ENCODE measurements at regions not wholly inside any gene's neighbourhood (a gene's known extent, or its start where the extent isn't known, plus 50 kb on each side); places are given as distances from the start of the nearest gene placed in this dataset.

DNA sequence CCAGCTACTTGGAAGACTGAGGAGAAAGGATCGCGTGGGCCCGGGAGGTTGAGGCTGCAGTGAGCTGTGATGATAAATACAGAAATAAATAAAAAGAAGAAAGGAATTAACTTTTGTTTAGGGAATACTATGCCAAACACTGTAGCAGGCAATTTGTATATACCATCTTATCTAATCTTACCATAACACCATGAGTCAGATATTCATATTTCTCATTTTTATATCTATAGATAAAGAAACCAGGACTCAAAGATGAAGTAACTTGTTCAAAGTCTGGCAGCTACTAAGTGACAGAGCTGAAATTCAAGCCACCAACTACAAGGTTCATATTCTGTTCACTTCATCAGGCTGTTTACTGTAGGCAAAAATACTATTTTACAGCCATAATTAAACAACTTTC is 119.2 kb upstream of the SLC39A10 start:
- Histone ChIP-seq H3K4me1 (ENCODE audit: low read length) (peaks cover 20% of the 10 kb centered on the region), H3K4me2 (ENCODE audit: low read depth, low read length, poor library complexity, severe bottlenecking) (no peak overlapping the region), H3K9me2 (replicated peaks; ENCODE audit: insufficient read depth, low read length) (no peaks in the 10 kb centered on the region), H3K4me3 (ENCODE audit: low read length) (no peak overlapping the region), H2AFZ (ENCODE audit: low read length) (no peak overlapping the region), H3K9ac (ENCODE audit: low read length) (no peak overlapping the region), H4K20me1 (ENCODE audit: insufficient read depth, low read depth, low read length) (no peaks in the 10 kb centered on the region), H3K36me3 (ENCODE audit: insufficient read depth, low read length) (no peaks in the 10 kb centered on the region), H3K9me3 (ENCODE audit: low read length) (no peaks in the 10 kb centered on the region), H3K27me3 (ENCODE audit: low read length) (no peaks in the 10 kb centered on the region), H3K79me2 (ENCODE audit: low read length) (no peaks in the 10 kb centered on the region), H3K27ac (ENCODE audit: low read length) (no peak overlapping the region)
- DNase-seq: no peak

DNA sequence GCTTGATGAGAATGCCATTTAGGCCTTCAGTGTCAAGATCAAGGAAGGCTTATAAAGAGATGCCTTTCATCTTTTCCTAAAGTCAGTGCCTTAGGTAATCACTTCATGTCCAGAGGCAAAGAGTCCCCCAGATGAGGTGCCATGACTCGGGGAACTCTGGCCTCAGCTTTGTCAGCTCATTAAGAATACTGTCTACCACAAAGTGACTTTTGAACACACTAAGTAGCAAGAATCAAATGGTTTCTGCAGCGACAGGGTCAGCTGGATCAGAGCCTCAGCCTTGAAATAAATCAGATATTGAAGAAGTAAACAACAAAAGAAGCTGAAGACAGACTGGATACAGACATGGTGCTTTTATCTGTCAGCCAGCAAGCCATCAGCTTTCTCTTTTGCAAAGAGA is 120.1 kb upstream of the SLC39A10 start:
- Histone ChIP-seq H3K9ac (ENCODE audit: low read length) (no peak overlapping the region), H3K9me2 (replicated peaks; ENCODE audit: insufficient read depth, low read length) (no peaks in the 10 kb centered on the region), H3K36me3 (ENCODE audit: insufficient read depth, low read length) (no peaks in the 10 kb centered on the region), H3K4me3 (ENCODE audit: low read length) (no peak overlapping the region), H3K4me2 (ENCODE audit: low read depth, low read length, poor library complexity, severe bottlenecking) (no peak overlapping the region), H3K4me1 (ENCODE audit: low read length) (peaks cover 29% of the 10 kb centered on the region), H3K9me3 (ENCODE audit: low read length) (no peaks in the 10 kb centered on the region), H4K20me1 (ENCODE audit: insufficient read depth, low read depth, low read length) (no peaks in the 10 kb centered on the region), H3K27me3 (ENCODE audit: low read length) (no peaks in the 10 kb centered on the region), H3K27ac (ENCODE audit: low read length) (no peak overlapping the region), H2AFZ (ENCODE audit: low read length) (no peak overlapping the region), H3K79me2 (ENCODE audit: low read length) (no peaks in the 10 kb centered on the region)
- DNase-seq: no peak

- H4K20me1 ChIP-seq (ENCODE audit: insufficient read depth, low read depth, low read length): no peaks in the 10 kb centered on the region
- H3K27me3 ChIP-seq (ENCODE audit: low read length): no peaks in the 10 kb centered on the region
- H3K79me2 ChIP-seq (ENCODE audit: low read length): no peaks in the 10 kb centered on the region
- no peaks in the 10 kb centered on the region for H3K36me3 ChIP-seq (ENCODE audit: insufficient read depth, low read length)
- H3K9ac ChIP-seq (ENCODE audit: low read length): no peak overlapping the region
- no peak overlapping the region for H3K27ac ChIP-seq (ENCODE audit: low read length)
- H3K9me2 ChIP-seq (replicated peaks; ENCODE audit: insufficient read depth, low read length): no peaks in the 10 kb centered on the region
- no peak overlapping the region for H3K4me2 ChIP-seq (ENCODE audit: low read depth, low read length, poor library complexity, severe bottlenecking)
- H2AFZ ChIP-seq (ENCODE audit: low read length): no peak overlapping the region
- no peaks in the 10 kb centered on the region for H3K9me3 ChIP-seq (ENCODE audit: low read length)
- no peak for DNase-seq
- peaks cover 30% of the 10 kb centered on the region for H3K4me1 ChIP-seq (ENCODE audit: low read length)
- H3K4me3 ChIP-seq (ENCODE audit: low read length): no peak overlapping the region
These were observed 121.0 kb upstream of the SLC39A10 start for GRCh38 chr2:195535911-195536522.

DNA sequence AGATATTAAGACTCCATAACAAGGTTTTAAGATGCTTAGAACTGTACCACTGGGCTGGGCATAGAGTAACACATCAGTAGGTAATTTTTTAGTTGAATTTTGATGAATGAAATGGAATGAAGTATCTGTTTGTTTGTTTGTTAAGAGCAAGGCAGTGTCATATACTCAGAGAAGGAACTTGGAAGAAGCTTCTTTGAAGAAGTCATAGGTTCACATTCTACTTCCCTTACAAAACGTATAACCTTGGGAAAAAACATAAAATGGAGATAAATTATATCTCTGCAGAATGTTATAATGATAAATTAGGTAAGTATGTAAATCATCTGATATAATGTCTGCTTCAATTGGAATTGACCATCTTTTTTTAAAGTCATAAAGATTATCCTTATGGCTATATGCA is 122.1 kb upstream of the SLC39A10 start:
- no peaks in the 10 kb centered on the region for H3K9me2 ChIP-seq (replicated peaks; ENCODE audit: insufficient read depth, low read length)
- H3K79me2 ChIP-seq (ENCODE audit: low read length): no peaks in the 10 kb centered on the region
- H4K20me1 ChIP-seq (ENCODE audit: insufficient read depth, low read depth, low read length): no peaks in the 10 kb centered on the region
- no peaks in the 10 kb centered on the region for H3K27me3 ChIP-seq (ENCODE audit: low read length)
- H3K4me3 ChIP-seq (ENCODE audit: low read length): no peak overlapping the region
- H3K4me1 ChIP-seq (ENCODE audit: low read length): peaks cover 30% of the 10 kb centered on the region
- no peak overlapping the region for H3K27ac ChIP-seq (ENCODE audit: low read length)
- H3K9me3 ChIP-seq (ENCODE audit: low read length): no peaks in the 10 kb centered on the region
- H3K4me2 ChIP-seq (ENCODE audit: low read depth, low read length, poor library complexity, severe bottlenecking): no peak overlapping the region
- H3K9ac ChIP-seq (ENCODE audit: low read length): no peak overlapping the region
- DNase-seq: no peak
- no peaks in the 10 kb centered on the region for H3K36me3 ChIP-seq (ENCODE audit: insufficient read depth, low read length)
- H2AFZ ChIP-seq (ENCODE audit: low read length): peak overlapping the region; percentile 99; the same call in 1 of the 2 replicates

DNA sequence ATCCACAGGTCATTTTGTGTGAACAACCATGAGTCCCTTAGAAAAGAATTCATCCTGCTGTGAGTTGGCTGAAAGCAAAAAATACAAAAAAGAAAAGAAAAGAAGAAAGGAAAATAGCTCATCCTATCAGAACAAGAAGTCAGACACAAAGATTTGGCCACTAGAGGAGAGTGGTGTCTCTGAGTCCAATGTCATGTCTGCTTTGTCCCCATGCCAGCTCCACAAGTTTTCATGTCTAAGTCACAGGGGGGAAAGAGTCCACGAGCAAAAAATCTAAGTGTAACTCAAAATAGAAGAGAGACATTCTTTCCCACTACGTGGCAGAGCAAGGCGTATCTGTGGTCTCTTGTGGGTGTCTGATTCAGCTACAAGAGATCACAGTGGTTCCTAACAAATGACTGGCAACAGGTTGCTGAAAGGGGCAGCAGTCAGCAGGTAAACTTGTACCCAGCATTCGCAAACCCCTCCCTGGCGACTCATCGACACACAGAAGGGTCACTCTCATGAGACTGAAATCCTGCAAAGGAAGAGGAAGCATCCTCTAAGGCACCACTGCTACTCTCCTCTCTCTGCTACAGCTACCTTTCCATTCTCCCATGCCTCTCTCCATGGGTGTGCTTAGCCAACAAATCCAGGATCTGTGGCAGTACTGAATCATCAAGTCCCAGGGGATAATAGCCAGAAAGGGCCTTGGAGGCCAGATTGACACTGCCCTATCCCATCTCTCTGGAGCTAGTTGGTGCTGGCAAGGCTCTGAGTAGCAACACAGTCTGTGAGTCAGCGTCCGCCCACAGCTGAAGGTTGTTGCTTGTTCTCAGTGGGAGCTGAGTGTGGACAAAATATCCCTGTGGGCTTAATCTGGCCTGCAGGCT is 123.0 kb upstream of the SLC39A10 start:
- Histone ChIP-seq H3K79me2 (ENCODE audit: low read length) (no peaks in the 10 kb centered on the region), H3K4me3 (ENCODE audit: low read length) (peak overlapping the region; percentile 59), H2AFZ (ENCODE audit: low read length) (peak overlapping the region; percentile 99), H3K36me3 (ENCODE audit: insufficient read depth, low read length) (no peaks in the 10 kb centered on the region), H3K27ac (ENCODE audit: low read length) (0 out of 2 replicates have a peak overlapping the region, but pooled peaks have one; percentile 44), H4K20me1 (ENCODE audit: insufficient read depth, low read depth, low read length) (no peaks in the 10 kb centered on the region), H3K9me3 (ENCODE audit: low read length) (no peaks in the 10 kb centered on the region), H3K27me3 (ENCODE audit: low read length) (no peaks in the 10 kb centered on the region), H3K9ac (ENCODE audit: low read length) (peak overlapping the region; percentile 56), H3K9me2 (replicated peaks; ENCODE audit: insufficient read depth, low read length) (no peaks in the 10 kb centered on the region), H3K4me2 (ENCODE audit: low read depth, low read length, poor library complexity, severe bottlenecking) (peak overlapping the region; percentile 75), H3K4me1 (ENCODE audit: low read length) (peaks cover 30% of the 10 kb centered on the region)
- DNase-seq: peak; percentile 62

- Histone ChIP-seq H3K4me2 (ENCODE audit: low read depth, low read length, poor library complexity, severe bottlenecking) (peak overlapping the region; percentile 75), H3K9me3 (ENCODE audit: low read length) (no peaks in the 10 kb centered on the region), H3K4me3 (ENCODE audit: low read length) (peak overlapping the region; percentile 59), H3K27ac (ENCODE audit: low read length) (peak overlapping the region; percentile 44), H3K4me1 (ENCODE audit: low read length) (peaks cover 30% of the 10 kb centered on the region), H3K27me3 (ENCODE audit: low read length) (no peaks in the 10 kb centered on the region), H2AFZ (ENCODE audit: low read length) (peak overlapping the region; percentile 99), H4K20me1 (ENCODE audit: insufficient read depth, low read depth, low read length) (no peaks in the 10 kb centered on the region), H3K9me2 (replicated peaks; ENCODE audit: insufficient read depth, low read length) (no peaks in the 10 kb centered on the region), H3K9ac (ENCODE audit: low read length) (peak overlapping the region; percentile 56), H3K36me3 (ENCODE audit: insufficient read depth, low read length) (no peaks in the 10 kb centered on the region), H3K79me2 (ENCODE audit: low read length) (no peaks in the 10 kb centered on the region)
- DNase-seq: peak; percentile 64
These were observed 124.3 kb upstream of the SLC39A10 start for GRCh38 chr2:195532628-195533271.

DNA sequence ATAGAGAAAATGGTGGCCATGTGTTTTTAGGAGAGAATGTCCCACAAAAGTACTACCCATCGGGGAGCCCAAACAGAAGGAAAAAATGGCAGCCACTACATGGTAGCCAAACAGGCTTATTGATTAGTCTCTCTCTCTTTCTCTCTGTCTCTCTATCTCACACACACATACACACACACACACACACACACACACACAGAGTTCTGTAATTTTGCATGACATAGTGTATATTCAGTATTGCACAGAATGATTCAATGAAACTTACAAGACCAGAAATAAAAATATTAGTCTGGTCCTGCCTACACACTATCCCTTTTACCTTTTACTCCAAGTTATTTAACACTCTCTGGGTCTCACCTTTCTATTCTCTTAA is 124.8 kb upstream of the SLC39A10 start:
- no peaks in the 10 kb centered on the region for H3K36me3 ChIP-seq (ENCODE audit: insufficient read depth, low read length)
- no peak for DNase-seq
- no peaks in the 10 kb centered on the region for H3K79me2 ChIP-seq (ENCODE audit: low read length)
- peak overlapping the region; percentile 56 for H3K9ac ChIP-seq (ENCODE audit: low read length)
- H4K20me1 ChIP-seq (ENCODE audit: insufficient read depth, low read depth, low read length): no peaks in the 10 kb centered on the region
- no peaks in the 10 kb centered on the region for H3K27me3 ChIP-seq (ENCODE audit: low read length)
- H3K27ac ChIP-seq (ENCODE audit: low read length): peak overlapping the region; percentile 44; the same call in 1 of the 2 replicates
- H3K9me2 ChIP-seq (replicated peaks; ENCODE audit: insufficient read depth, low read length): no peaks in the 10 kb centered on the region
- H3K9me3 ChIP-seq (ENCODE audit: low read length): no peaks in the 10 kb centered on the region
- peak overlapping the region; percentile 75 for H3K4me2 ChIP-seq (ENCODE audit: low read depth, low read length, poor library complexity, severe bottlenecking)
- 0 out of 2 replicates have a peak overlapping the region, but pooled peaks have one; percentile 59 for H3K4me3 ChIP-seq (ENCODE audit: low read length)
- H3K4me1 ChIP-seq (ENCODE audit: low read length): peaks cover 30% of the 10 kb centered on the region
- peak overlapping the region; percentile 99 for H2AFZ ChIP-seq (ENCODE audit: low read length)

DNA sequence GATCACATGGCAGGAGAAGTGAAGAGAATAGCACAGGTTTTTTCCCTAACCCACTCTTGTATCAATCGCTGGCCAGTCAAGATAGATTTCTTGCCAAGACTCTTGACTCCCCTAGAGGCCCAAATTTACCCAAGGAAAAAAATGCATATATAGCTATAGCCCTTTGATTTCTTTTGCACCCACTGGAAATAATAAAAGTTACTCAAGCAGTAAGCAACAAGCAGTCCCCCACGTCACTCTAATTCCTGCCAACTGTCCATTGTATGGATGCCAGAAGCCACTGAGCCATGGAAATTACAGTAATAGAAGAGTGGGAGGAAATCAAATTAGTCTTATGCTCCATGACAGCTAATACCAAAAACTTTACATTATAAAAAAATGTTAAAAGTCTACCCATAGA is 125.3 kb upstream of the SLC39A10 start:
- no peaks in the 10 kb centered on the region for H3K9me2 ChIP-seq (replicated peaks; ENCODE audit: insufficient read depth, low read length)
- no peaks in the 10 kb centered on the region for H3K36me3 ChIP-seq (ENCODE audit: insufficient read depth, low read length)
- H3K4me1 ChIP-seq (ENCODE audit: low read length): peaks cover 30% of the 10 kb centered on the region
- H3K27me3 ChIP-seq (ENCODE audit: low read length): no peaks in the 10 kb centered on the region
- H3K79me2 ChIP-seq (ENCODE audit: low read length): no peaks in the 10 kb centered on the region
- no peak overlapping the region for H3K4me2 ChIP-seq (ENCODE audit: low read depth, low read length, poor library complexity, severe bottlenecking)
- H3K9ac ChIP-seq (ENCODE audit: low read length): no peak overlapping the region
- no peak overlapping the region for H3K4me3 ChIP-seq (ENCODE audit: low read length)
- no peaks in the 10 kb centered on the region for H4K20me1 ChIP-seq (ENCODE audit: insufficient read depth, low read depth, low read length)
- no peak for DNase-seq
- H3K9me3 ChIP-seq (ENCODE audit: low read length): no peaks in the 10 kb centered on the region
- peak overlapping the region; percentile 99; the same call in 1 of the 2 replicates for H2AFZ ChIP-seq (ENCODE audit: low read length)
- H3K27ac ChIP-seq (ENCODE audit: low read length): no peak overlapping the region

Measured in Karpas-422 (cell line).